Neuron (in vitro differentiated cells): ENCODE measurements at regions not wholly inside any gene's neighbourhood (a gene's known extent, or its start where the extent isn't known, plus 50 kb on each side); places are given as distances from the start of the nearest gene placed in this dataset.
"Not testable (repeated sequence)": the region's sequence is repeated elsewhere in the genome, so short reads cannot be mapped to it uniquely, and the experiment has no call there.

Experiments
- H2AFZ ChIP-seq: one replicate; pipeline ENCODE4 v1.6.1; 2013; ENCODE audit warnings: low read depth, mild to moderate bottlenecking, inconsistent platforms, low read length, moderate library complexity
- H3K27me3 ChIP-seq: one replicate; pipeline ENCODE4 v1.6.1; 2013; ENCODE audit warnings: low read length; ENCODE audit not compliant: insufficient read depth
- H3K36me3 ChIP-seq: one replicate; pipeline ENCODE4 v1.6.1; 2013; ENCODE audit warnings: low read length; ENCODE audit not compliant: insufficient read depth
- H3K4me1 ChIP-seq: one replicate; pipeline ENCODE4 v1.6.1; 2013; ENCODE audit warnings: low read length; ENCODE audit not compliant: insufficient read depth
- H3K4me3 ChIP-seq: 2 replicates; pipeline ENCODE4 v1.5.1; 2013; ENCODE audit warnings: mild to moderate bottlenecking, low read length, moderate library complexity
- H3K9me3 ChIP-seq: one replicate; pipeline ENCODE4 v1.6.1; 2013; ENCODE audit warnings: low read length

- Histone ChIP-seq H3K4me1 (peaks cover 15% of the 10 kb centered on the region), H3K4me3 (no peak overlapping the region), H3K36me3 (no peaks in the 10 kb centered on the region), H3K27me3 (no peaks in the 10 kb centered on the region), H3K9me3 (no peaks in the 10 kb centered on the region), H2AFZ (no peak overlapping the region)
Observed at GRCh38 chr1:95655321-95656020, 421.5 kb downstream of the RWDD3 start.

GRCh38 chr1:95657248-95657647, 423.2 kb downstream of the RWDD3 start:
- H3K4me1 ChIP-seq: peaks cover 15% of the 10 kb centered on the region
- no peaks in the 10 kb centered on the region for H3K36me3 ChIP-seq
- no peaks in the 10 kb centered on the region for H3K9me3 ChIP-seq
- no peak overlapping the region for H2AFZ ChIP-seq
- H3K27me3 ChIP-seq: no peaks in the 10 kb centered on the region
- no peak overlapping the region for H3K4me3 ChIP-seq

GRCh38 chr1:95659166-95659565, 425.2 kb downstream of the RWDD3 start:
- Histone ChIP-seq H3K9me3 (no peaks in the 10 kb centered on the region), H2AFZ (no peak overlapping the region), H3K4me1 (peaks cover 15% of the 10 kb centered on the region), H3K27me3 (no peaks in the 10 kb centered on the region), H3K36me3 (no peaks in the 10 kb centered on the region), H3K4me3 (no peak overlapping the region)

- Histone ChIP-seq H3K36me3 (no peaks in the 10 kb centered on the region), H3K4me3 (no peak overlapping the region), H3K9me3 (no peaks in the 10 kb centered on the region), H3K4me1 (peaks cover 15% of the 10 kb centered on the region), H3K27me3 (no peaks in the 10 kb centered on the region), H2AFZ (no peak overlapping the region)
Observed at GRCh38 chr1:95659588-95659987, 425.6 kb downstream of the RWDD3 start.

- Histone ChIP-seq H3K4me3 (no peak overlapping the region), H3K36me3 (no peaks in the 10 kb centered on the region), H3K4me1 (peaks cover 5% of the 10 kb centered on the region), H2AFZ (no peak overlapping the region), H3K27me3 (no peaks in the 10 kb centered on the region), H3K9me3 (no peaks in the 10 kb centered on the region)
Observed at GRCh38 chr1:95660736-95661135, 426.7 kb downstream of the RWDD3 start.

- H3K36me3 ChIP-seq, H3K27me3 ChIP-seq, H2AFZ ChIP-seq, H3K4me1 ChIP-seq, H3K9me3 ChIP-seq, H3K4me3 ChIP-seq: not testable (repeated sequence)
Observed at GRCh38 chr1:95663530-95663929, 429.5 kb downstream of the RWDD3 start.

GRCh38 chr1:95668165-95668564, 434.2 kb downstream of the RWDD3 start:
- Histone ChIP-seq H2AFZ (no peak overlapping the region), H3K4me3 (no peak overlapping the region), H3K9me3 (no peaks in the 10 kb centered on the region), H3K4me1 (no peaks in the 10 kb centered on the region), H3K27me3 (no peaks in the 10 kb centered on the region), H3K36me3 (no peaks in the 10 kb centered on the region)

GRCh38 chr1:95669638-95670037, 435.6 kb downstream of the RWDD3 start:
- not testable (repeated sequence) for H3K27me3 ChIP-seq, H3K9me3 ChIP-seq, H2AFZ ChIP-seq, H3K4me1 ChIP-seq, H3K4me3 ChIP-seq, H3K36me3 ChIP-seq

- H3K9me3 ChIP-seq: no peaks in the 10 kb centered on the region
- H3K36me3 ChIP-seq: no peaks in the 10 kb centered on the region
- H3K4me1 ChIP-seq: no peaks in the 10 kb centered on the region
- H3K27me3 ChIP-seq: no peaks in the 10 kb centered on the region
- no peak overlapping the region for H2AFZ ChIP-seq
- no peak overlapping the region for H3K4me3 ChIP-seq
Observed at GRCh38 chr1:95671098-95671497, 437.1 kb downstream of the RWDD3 start.

GRCh38 chr1:95679262-95679661, 445.3 kb downstream of the RWDD3 start:
- H3K36me3 ChIP-seq: no peaks in the 10 kb centered on the region
- no peaks in the 10 kb centered on the region for H3K9me3 ChIP-seq

GRCh38 chr1:95685081-95685480, 451.1 kb downstream of the RWDD3 start:
- H3K27me3 ChIP-seq: no peaks in the 10 kb centered on the region
- H3K36me3 ChIP-seq: no peaks in the 10 kb centered on the region
- no peak overlapping the region for H2AFZ ChIP-seq
- no peaks in the 10 kb centered on the region for H3K9me3 ChIP-seq
- H3K4me1 ChIP-seq: no peaks in the 10 kb centered on the region
- H3K4me3 ChIP-seq: no peak overlapping the region

More at GRCh38 chr1:95679262-95679661, 445.3 kb downstream of the RWDD3 start:
- H3K27me3 ChIP-seq: no peaks in the 10 kb centered on the region
- H3K4me3 ChIP-seq: no peak overlapping the region
- H3K4me1 ChIP-seq: no peaks in the 10 kb centered on the region
- H2AFZ ChIP-seq: no peak overlapping the region

- Histone ChIP-seq H3K4me1 (no peaks in the 10 kb centered on the region), H2AFZ (no peak overlapping the region), H3K36me3 (no peaks in the 10 kb centered on the region), H3K27me3 (no peaks in the 10 kb centered on the region), H3K9me3 (no peaks in the 10 kb centered on the region), H3K4me3 (no peak overlapping the region)
Observed at GRCh38 chr1:95686217-95686616, 452.2 kb downstream of the RWDD3 start.

- no peaks in the 10 kb centered on the region for H3K4me1 ChIP-seq
- H3K4me3 ChIP-seq: no peak overlapping the region
- H2AFZ ChIP-seq: no peak overlapping the region
- H3K9me3 ChIP-seq: peaks cover 4% of the 10 kb centered on the region
- H3K27me3 ChIP-seq: no peaks in the 10 kb centered on the region
- no peaks in the 10 kb centered on the region for H3K36me3 ChIP-seq
Observed at GRCh38 chr1:95699149-95699953, 465.3 kb downstream of the RWDD3 start.
